GM23338 (cell line): ENCODE measurements at regions not wholly inside any gene's neighbourhood (a gene's known extent, or its start where the extent isn't known, plus 50 kb on each side); places are given as distances from the start of the nearest gene placed in this dataset.

ENCODE experiments used
- ATAC-seq: fragments of 200-7000 bp; cut with Tn5 transposase; 3 replicates; pipeline ENCODE4 v1.9.1; 2020
- DNase-seq: peaks from one replicate; pipeline ENCODE4 v3.0.0-alpha.2; 2015; ENCODE audit warnings: low spot score
- H2AFZ ChIP-seq: fragments of 200-600 bp; sonication (generic); 2 replicates; pipeline ENCODE4 v1.8.0; 2016; ENCODE audit warnings: antibody characterized with exemption, mild to moderate bottlenecking, moderate library complexity
- H3F3A ChIP-seq: fragments of 200-600 bp; sonication (generic); replicated peaks from 2 replicates; pipeline ENCODE4 v1.8.0; 2017; ENCODE audit warnings: antibody characterized with exemption, mixed run types, low read depth
- H3K27ac ChIP-seq: fragments of 200-600 bp; sonication (generic); 2 replicates; pipeline ENCODE4 v1.6.1; 2016; ENCODE audit warnings: low read depth
- H3K27me3 ChIP-seq: fragments of 200-600 bp; sonication (generic); 2 replicates; pipeline ENCODE4 v1.8.0; 2016; ENCODE audit warnings: mild to moderate bottlenecking, mixed run types, moderate library complexity; ENCODE audit not compliant: insufficient read depth
- H3K36me3 ChIP-seq: fragments of 200-600 bp; sonication (generic); 2 replicates; pipeline ENCODE4 v1.8.0; 2016; ENCODE audit warnings: mild to moderate bottlenecking; ENCODE audit not compliant: insufficient read depth
- H3K4me1 ChIP-seq: fragments of 200-600 bp; sonication (generic); 2 replicates; pipeline ENCODE4 v1.8.0; 2016; ENCODE audit warnings: mild to moderate bottlenecking, moderate library complexity; ENCODE audit not compliant: insufficient read depth
- H3K4me2 ChIP-seq: fragments of 200-600 bp; sonication (generic); 2 replicates; pipeline ENCODE4 v1.7.1; 2017; ENCODE audit warnings: mixed run types
- H3K4me3 ChIP-seq: fragments of 200-600 bp; sonication (generic); 2 replicates; pipeline ENCODE4 v1.6.1; 2016; ENCODE audit warnings: mixed run types
- H3K79me2 ChIP-seq: fragments of 200-600 bp; sonication (generic); replicated peaks from 2 replicates; pipeline ENCODE4 v1.8.0; 2017; ENCODE audit warnings: mild to moderate bottlenecking; ENCODE audit not compliant: insufficient read depth
- H3K9me2 ChIP-seq: fragments of 200-600 bp; sonication (generic); 2 replicates; pipeline ENCODE4 v1.8.0; 2017; ENCODE audit not compliant: insufficient read depth
- H4K20me1 ChIP-seq: fragments of 200-600 bp; sonication (generic); replicated peaks from 2 replicates; pipeline ENCODE4 v1.8.0; 2017; ENCODE audit warnings: mild to moderate bottlenecking; ENCODE audit not compliant: insufficient read depth
- H3K27ac Mint-ChIP-seq: 2 replicates; pipeline ENCODE4 v1.8.0; 2020; ENCODE audit warnings: inconsistent platforms, mild to moderate bottlenecking, moderate library complexity, mixed read lengths
- H3K27me3 Mint-ChIP-seq: 3 replicates; pipeline ENCODE4 v1.8.0; 2022; ENCODE audit warnings: low read depth, mild to moderate bottlenecking, moderate library complexity, mixed read lengths, inconsistent platforms; ENCODE audit not compliant: insufficient read depth, poor library complexity
- H3K36me3 Mint-ChIP-seq: 3 replicates; pipeline ENCODE4 v1.8.0; 2021; ENCODE audit warnings: low read depth, mild to moderate bottlenecking, inconsistent platforms, moderate library complexity, mixed read lengths
- H3K4me1 Mint-ChIP-seq: 3 replicates; pipeline ENCODE4 v1.8.0; 2020; ENCODE audit warnings: mild to moderate bottlenecking, inconsistent platforms, mixed read lengths
- H3K4me3 Mint-ChIP-seq: 3 replicates; pipeline ENCODE4 v1.8.0; 2021; ENCODE audit warnings: moderate library complexity, mild to moderate bottlenecking, inconsistent platforms, mixed read lengths
- H3K9me3 Mint-ChIP-seq: 3 replicates; pipeline ENCODE4 v1.8.0; 2020; ENCODE audit warnings: moderate library complexity, mild to moderate bottlenecking, inconsistent platforms, mixed read lengths
- CREB1 ChIP-seq: fragments of 250-450 bp; sonication (Bioruptor Pico); IDR thresholded peaks from 2 replicates; pipeline ENCODE4 v1.5.0; 2020; ENCODE audit warnings: low read depth, mild to moderate bottlenecking, moderate library complexity
- CTCF ChIP-seq, 2 experiments: fragments of 200-600 bp in 1 of 2; sonication (generic) in 1 of 2; conservative IDR thresholded peaks; 2 replicates each; pipeline versions ENCODE4 v1.5.1 to v1.6.1; 2016 to 2017; ENCODE audit warnings: antibody characterized with exemption in 2 of 2, low read depth in 2 of 2, mild to moderate bottlenecking in 2 of 2, moderate library complexity in 1 of 2
- ETS1 ChIP-seq: IDR thresholded peaks from 2 replicates; pipeline ENCODE4 v1.6.1; 2016; ENCODE audit warnings: antibody characterized with exemption
- EZH2 ChIP-seq: fragments of 200-600 bp; sonication (generic); IDR thresholded peaks from one replicate; pipeline ENCODE4 v1.8.0; 2017; ENCODE audit warnings: antibody characterized with exemption, mild to moderate bottlenecking, low read depth; ENCODE audit not compliant: unreplicated experiment
- EZH2phosphoT487 ChIP-seq: fragments of 200-600 bp; sonication (generic); IDR thresholded peaks from one replicate; pipeline ENCODE4 v1.8.1; 2018; ENCODE audit warnings: antibody characterized with exemption; ENCODE audit not compliant: unreplicated experiment
- NANOG ChIP-seq: IDR thresholded peaks from 2 replicates; pipeline ENCODE4 v1.6.1; 2016; ENCODE audit warnings: antibody characterized with exemption, borderline replicate concordance
- POLR2AphosphoS5 ChIP-seq: IDR thresholded peaks from 2 replicates; pipeline ENCODE4 v1.6.1; 2016; ENCODE audit warnings: antibody characterized with exemption, low read depth
- REST ChIP-seq: IDR thresholded peaks from one replicate; pipeline ENCODE4 v1.6.1; 2018; ENCODE audit warnings: antibody characterized with exemption; ENCODE audit not compliant: unreplicated experiment
- STAT1 ChIP-seq: IDR thresholded peaks from one replicate; pipeline ENCODE4 v1.6.1; 2016; ENCODE audit warnings: antibody characterized with exemption; ENCODE audit not compliant: unreplicated experiment
- ZNF114 ChIP-seq: fragments of 250-450 bp; sonication (Bioruptor Pico); IDR thresholded peaks from 2 replicates; pipeline ENCODE4 v1.5.0; 2020; ENCODE audit warnings: mild to moderate bottlenecking, moderate library complexity
- ZNF331 ChIP-seq: fragments of 250-450 bp; sonication (Bioruptor Pico); IDR thresholded peaks from 2 replicates; pipeline ENCODE4 v1.5.0; 2020; ENCODE audit warnings: low read depth, mild to moderate bottlenecking, moderate library complexity

- Histone ChIP-seq H3F3A (no peaks in the 10 kb centered on the region), H2AFZ (peak overlapping the region; percentile 75), H3K27me3 (no peaks in the 10 kb centered on the region), H4K20me1 (no peaks in the 10 kb centered on the region), H3K9me2 (no peaks in the 10 kb centered on the region), H3K4me3 (no peak overlapping the region), H3K4me2 (no peak overlapping the region), H3K4me1 (peaks cover 4% of the 10 kb centered on the region; the same call in 1 of the 2 replicates), H3K27ac (no peak overlapping the region), H3K36me3 (no peaks in the 10 kb centered on the region), H3K79me2 (no peaks in the 10 kb centered on the region)
- no peaks in the 10 kb centered on the region for H3K27me3 Mint-ChIP-seq
- TF ChIP-seq NANOG = no peak
- TF ChIP-seq CTCF (conservative IDR thresholded peaks at IDR 0.05; ENCODE audit: low read depth in 2 of 2) = no peak
- peaks cover 13% of the 10 kb centered on the region; the same call in 2 of the 3 replicates for H3K36me3 Mint-ChIP-seq
- no peak overlapping the region for H3K27ac Mint-ChIP-seq
- peaks cover 17% of the 10 kb centered on the region for H3K9me3 Mint-ChIP-seq
- H3K4me1 Mint-ChIP-seq = peaks cover 16% of the 10 kb centered on the region
- no peak overlapping the region for H3K4me3 Mint-ChIP-seq
- DNase-seq (peak; percentile 6), ATAC-seq (peak; percentile 56)
Measured at GRCh38 chr3:162370141-162370540, 873.5 kb downstream of the OTOL1 start.

GRCh38 chr3:162376761-162377160 lies 880.2 kb downstream of the OTOL1 start:
- no peaks in the 10 kb centered on the region for H3K79me2 ChIP-seq
- no peak overlapping the region for H3K27ac ChIP-seq
- H3K36me3 ChIP-seq = 0 out of 2 replicates have a peak, but pooled peaks cover 3% of the 10 kb centered on the region
- ATAC-seq (no peak), DNase-seq (no peak)
- H3K27me3 ChIP-seq = no peaks in the 10 kb centered on the region
- Mint-ChIP-seq H3K27me3 (no peaks in the 10 kb centered on the region), H3K9me3 (peaks cover 31% of the 10 kb centered on the region), H3K36me3 (peaks cover 27% of the 10 kb centered on the region; the same call in 2 of the 3 replicates), H3K4me3 (no peak overlapping the region), H3K4me1 (peaks cover 8% of the 10 kb centered on the region; the same call in 2 of the 3 replicates), H3K27ac (no peak overlapping the region)
- H3K4me3 ChIP-seq = no peak overlapping the region
- no peaks in the 10 kb centered on the region for H4K20me1 ChIP-seq
- no peak overlapping the region for H2AFZ ChIP-seq
- no peak overlapping the region for H3K4me2 ChIP-seq
- H3K9me2 ChIP-seq = no peaks in the 10 kb centered on the region
- no peaks in the 10 kb centered on the region for H3F3A ChIP-seq
- H3K4me1 ChIP-seq = peaks cover 11% of the 10 kb centered on the region; the same call in 1 of the 2 replicates
- TF ChIP-seq CTCF (conservative IDR thresholded peaks at IDR 0.05; ENCODE audit: low read depth in 2 of 2) = no peak
- TF ChIP-seq CREB1 = no peak
- TF ChIP-seq ZNF331 (CRISPR knock-in tag) = no peak
- no peak for TF ChIP-seq EZH2
- TF ChIP-seq ZNF114 = no peak
- TF ChIP-seq NANOG = no peak
- no peak for TF ChIP-seq STAT1
- no peak for TF ChIP-seq ETS1
- TF ChIP-seq REST = no peak
- TF ChIP-seq EZH2phosphoT487 = no peak
- no peak for TF ChIP-seq POLR2AphosphoS5
